Brain microvascular endothelial cell (primary cell): ENCODE measurements at regions not wholly inside any gene's neighbourhood (a gene's known extent, or its start where the extent isn't known, plus 50 kb on each side); places are given as distances from the start of the nearest gene placed in this dataset.

Experiments
- DNase-seq: peaks from one replicate; pipeline ENCODE4 v3.0.0-alpha.2; 2020
- H3K27ac ChIP-seq: fragments of 250-450 bp; sonication (Bioruptor Pico); 2 replicates; pipeline ENCODE4 v1.5.1; 2020; ENCODE audit warnings: mild to moderate bottlenecking, moderate library complexity
- H3K27me3 ChIP-seq: fragments of 250-450 bp; sonication (Bioruptor Pico); replicated peaks from 2 replicates; pipeline ENCODE4 v1.5.1; 2020; ENCODE audit warnings: mild to moderate bottlenecking
- H3K36me3 ChIP-seq: fragments of 250-450 bp; sonication (Bioruptor Pico); replicated peaks from 2 replicates; pipeline ENCODE4 v1.5.1; 2020; ENCODE audit warnings: mild to moderate bottlenecking
- H3K4me3 ChIP-seq: 2 replicates; pipeline ENCODE4 v1.5.1; 2011; ENCODE audit warnings: low read depth, mild to moderate bottlenecking, control low read depth, low read length, moderate library complexity
- in situ Hi-C: cut with HindIII; loops from 2 replicates; pipeline ENCODE4 v1.10.0; 2017; ENCODE audit warnings: low sequenced_read_pairs, low pct_ligation_motif_present
- TF ChIP-seq, protein P1 (sequence below): IDR thresholded peaks from 2 replicates; pipeline ENCODE4 v1.5.1; 2011; ENCODE audit warnings: low read depth, mild to moderate bottlenecking, moderate library complexity, low read length, control low read depth, inconsistent platforms; ENCODE audit errors: missing control alignments

DNA sequence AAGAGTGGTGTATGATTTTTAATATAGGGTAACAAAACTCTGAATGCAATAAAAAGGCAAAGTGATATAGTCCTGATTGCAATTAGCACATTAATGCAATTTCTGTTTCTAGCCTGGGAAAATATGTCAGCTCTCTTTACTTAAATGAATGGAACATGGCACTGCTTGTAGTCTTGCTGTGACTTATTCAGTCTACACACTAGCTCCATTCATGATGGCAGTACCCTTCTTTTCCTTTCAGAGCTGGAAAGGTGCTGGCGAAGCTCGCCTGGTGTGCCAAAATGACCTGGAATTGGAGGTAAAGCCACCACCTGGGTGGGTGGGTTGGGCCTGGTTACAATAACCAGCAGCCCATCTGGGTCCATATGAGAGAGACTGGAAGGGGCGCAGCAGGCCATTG, 85.3 kb downstream of the ZNF365 start:
- no peaks in the 10 kb centered on the region for H3K27me3 ChIP-seq
- H3K4me3 ChIP-seq, result no peak overlapping the region
- in situ Hi-C loops, result no loop called here
- DNase-seq, result no peak
- TF ChIP-seq, protein P1, sequence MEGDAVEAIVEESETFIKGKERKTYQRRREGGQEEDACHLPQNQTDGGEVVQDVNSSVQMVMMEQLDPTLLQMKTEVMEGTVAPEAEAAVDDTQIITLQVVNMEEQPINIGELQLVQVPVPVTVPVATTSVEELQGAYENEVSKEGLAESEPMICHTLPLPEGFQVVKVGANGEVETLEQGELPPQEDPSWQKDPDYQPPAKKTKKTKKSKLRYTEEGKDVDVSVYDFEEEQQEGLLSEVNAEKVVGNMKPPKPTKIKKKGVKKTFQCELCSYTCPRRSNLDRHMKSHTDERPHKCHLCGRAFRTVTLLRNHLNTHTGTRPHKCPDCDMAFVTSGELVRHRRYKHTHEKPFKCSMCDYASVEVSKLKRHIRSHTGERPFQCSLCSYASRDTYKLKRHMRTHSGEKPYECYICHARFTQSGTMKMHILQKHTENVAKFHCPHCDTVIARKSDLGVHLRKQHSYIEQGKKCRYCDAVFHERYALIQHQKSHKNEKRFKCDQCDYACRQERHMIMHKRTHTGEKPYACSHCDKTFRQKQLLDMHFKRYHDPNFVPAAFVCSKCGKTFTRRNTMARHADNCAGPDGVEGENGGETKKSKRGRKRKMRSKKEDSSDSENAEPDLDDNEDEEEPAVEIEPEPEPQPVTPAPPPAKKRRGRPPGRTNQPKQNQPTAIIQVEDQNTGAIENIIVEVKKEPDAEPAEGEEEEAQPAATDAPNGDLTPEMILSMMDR, result no peak
- no peaks in the 10 kb centered on the region for H3K36me3 ChIP-seq
- no peak overlapping the region for H3K27ac ChIP-seq

DNA sequence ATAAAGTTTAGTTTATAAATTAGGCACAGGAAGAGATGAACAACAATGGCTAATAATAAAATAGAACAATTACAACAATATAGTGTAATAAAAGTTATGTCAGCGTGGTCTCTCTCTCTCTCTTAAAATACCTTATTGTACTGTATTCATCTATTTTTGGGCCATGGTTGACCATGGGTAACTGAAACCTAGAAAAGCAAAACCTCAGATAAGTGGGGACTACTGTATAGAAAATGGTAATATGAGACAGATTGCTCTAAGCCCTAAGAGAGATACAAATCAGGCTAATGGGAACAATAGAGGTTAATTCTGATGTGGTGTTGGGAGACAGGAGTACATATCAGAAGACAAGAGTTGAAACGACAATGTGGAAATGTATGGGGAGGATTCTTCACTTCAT, 86.2 kb downstream of the ZNF365 start:
- no peak for DNase-seq
- no peak overlapping the region for H3K4me3 ChIP-seq
- no peaks in the 10 kb centered on the region for H3K36me3 ChIP-seq
- no peak overlapping the region for H3K27ac ChIP-seq
- in situ Hi-C loops, result no loop called here
- no peaks in the 10 kb centered on the region for H3K27me3 ChIP-seq
- TF ChIP-seq, protein P1, result no peak

DNA sequence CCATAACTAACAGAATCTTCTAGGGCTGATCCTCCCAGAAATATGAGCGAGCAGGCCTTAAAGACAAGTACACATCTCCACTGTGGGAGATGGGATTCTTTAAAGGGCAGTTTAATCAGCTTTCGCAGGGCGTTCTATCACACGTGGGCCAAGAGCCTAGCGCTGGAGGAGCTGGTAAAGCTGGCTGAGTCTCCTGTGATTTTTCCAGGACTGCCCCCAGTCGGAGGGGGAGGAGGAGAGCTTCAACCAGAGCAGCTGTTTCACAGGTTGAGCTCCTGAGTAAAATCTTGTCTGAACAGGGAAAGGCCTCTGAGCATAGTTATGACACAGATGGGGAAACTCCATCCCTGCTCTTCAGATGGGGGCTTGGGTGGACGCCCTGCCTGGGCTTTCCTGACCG, 87.0 kb downstream of the ZNF365 start:
- no peak for DNase-seq
- no peak overlapping the region for H3K4me3 ChIP-seq
- TF ChIP-seq, protein P1, result no peak
- H3K27ac ChIP-seq, result no peak overlapping the region
- in situ Hi-C loops, result no loop called here
- H3K36me3 ChIP-seq, result no peaks in the 10 kb centered on the region
- H3K27me3 ChIP-seq, result no peaks in the 10 kb centered on the region

DNA sequence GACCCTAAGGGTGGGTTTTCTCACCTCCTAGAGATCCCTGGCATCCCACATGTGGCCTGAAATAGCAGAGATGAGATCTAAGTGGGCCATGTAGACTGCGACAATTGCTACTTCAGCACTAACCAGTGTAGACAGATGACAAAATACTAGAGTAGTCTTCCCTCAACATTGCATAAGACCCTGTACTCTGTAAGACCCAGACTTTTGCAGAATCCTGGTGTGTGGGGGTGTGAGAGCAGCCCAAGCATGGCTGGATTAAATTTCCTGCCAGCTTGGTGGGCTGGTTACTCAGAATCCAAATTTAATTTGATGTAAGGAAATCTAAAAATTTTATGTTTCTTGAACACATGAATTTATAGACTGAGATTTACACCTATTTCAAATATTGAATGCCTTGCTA, 88.3 kb downstream of the ZNF365 start:
- in situ Hi-C loops, result no loop called here
- H3K4me3 ChIP-seq, result no peak overlapping the region
- no peaks in the 10 kb centered on the region for H3K27me3 ChIP-seq
- TF ChIP-seq, protein P1, result no peak
- no peak for DNase-seq
- no peak overlapping the region for H3K27ac ChIP-seq
- no peaks in the 10 kb centered on the region for H3K36me3 ChIP-seq

DNA sequence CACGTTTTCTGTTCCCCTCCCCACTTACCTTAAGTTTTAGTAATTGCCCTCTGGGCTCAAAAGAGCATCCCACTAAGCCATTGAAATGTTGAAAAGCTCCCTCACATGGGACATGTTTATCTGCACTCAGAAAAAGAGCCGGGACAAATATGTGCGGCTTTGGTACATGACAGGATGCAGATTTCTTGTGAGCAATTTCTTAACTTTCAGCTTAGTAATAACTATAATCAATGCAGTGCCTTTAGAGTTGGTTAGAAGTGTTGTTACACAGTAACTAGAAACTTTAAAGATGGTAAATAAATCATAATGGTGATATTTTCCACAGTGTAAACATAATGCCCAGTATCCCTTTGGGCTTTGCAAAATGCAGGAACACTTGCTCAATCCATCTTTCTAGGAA, 89.2 kb downstream of the ZNF365 start:
- H3K27ac ChIP-seq, result no peak overlapping the region
- in situ Hi-C loops, result no loop called here

DNA sequence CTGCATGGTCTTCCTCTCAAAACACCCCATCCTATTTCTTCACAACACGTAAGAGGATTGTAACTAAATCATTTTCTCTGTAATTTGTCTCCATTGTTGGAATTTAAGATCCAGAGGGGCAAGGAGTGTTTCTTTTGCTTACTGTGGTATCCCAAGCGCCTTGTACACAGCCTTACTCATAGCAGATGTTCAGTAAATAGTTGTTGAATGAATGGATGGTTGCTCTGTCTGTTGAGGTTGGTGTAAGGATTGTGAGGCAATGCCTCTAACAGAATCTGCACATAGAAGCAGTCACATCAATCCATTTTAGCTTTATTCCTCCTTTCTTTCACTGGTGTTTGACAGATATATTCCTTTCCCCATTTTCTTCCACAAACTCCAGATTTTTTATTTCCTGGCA, 90.1 kb downstream of the ZNF365 start:
- no peak for DNase-seq
- no peak overlapping the region for H3K4me3 ChIP-seq
- in situ Hi-C loops, result no loop called here
- H3K27ac ChIP-seq, result no peak overlapping the region
- no peaks in the 10 kb centered on the region for H3K27me3 ChIP-seq
- TF ChIP-seq, protein P1, result no peak
- no peaks in the 10 kb centered on the region for H3K36me3 ChIP-seq

More for the DNA sequence above, 89.2 kb downstream of the ZNF365 start:
- Histone ChIP-seq H3K27me3 (no peaks in the 10 kb centered on the region), H3K4me3 (no peak overlapping the region), H3K36me3 (no peaks in the 10 kb centered on the region)
- TF ChIP-seq, protein P1, result no peak
- DNase-seq, result no peak
